HCT116 (cell line): ENCODE measurements at regions not wholly inside any gene's neighbourhood (a gene's known extent, or its start where the extent isn't known, plus 50 kb on each side); places are given as distances from the start of the nearest gene placed in this dataset.

Source experiments
- ATAC-seq: fragments of 200-7000 bp; cut with Tn5 transposase; 2 replicates; pipeline ENCODE4 v1.9.1; 2020; ENCODE audit warnings: mild to moderate bottlenecking, moderate library complexity
- BruUV-seq: library from RNA; stranded (reverse); fragments of 400-500 nt; replicated peaks from 2 replicates; lab custom pipeline; 2021; lab: Mats Ljungman, UMichigan
- CTCF ChIA-PET: fragments of 300-600 bp; sonication (Branson Sonifier 250); formaldehyde crosslinking; loops from one replicate; lab custom pipeline; 2021; ENCODE audit warnings: antibody characterized with exemption; lab: Charles Lee
- POLR2A ChIA-PET: fragments of 300-600, 350-600 bp; sonication (Branson Sonifier 250); formaldehyde crosslinking; loops from one replicate; lab custom pipeline; 2021; ENCODE audit warnings: antibody characterized with exemption; lab: Charles Lee
- RAD21 ChIA-PET, 2 experiments: fragments of 300-600 bp; sonication (Branson Sonifier 250); formaldehyde crosslinking; loops; one replicate each; lab custom pipeline; 2023; ENCODE audit warnings: low total read pairs in 2 of 2; ENCODE audit not compliant: uncharacterized antibody in 2 of 2, unreplicated experiment in 2 of 2, low non-redundant PET in 1 of 2; lab: Charles Lee
- DNase-seq: peaks from one replicate; pipeline ENCODE4 v3.0.0-alpha.2; 2010; ENCODE audit warnings: low read depth, low spot score
- H2AFZ ChIP-seq: fragments of 200-600 bp; shearing (Covaris generic), sonication (generic); 2 replicates; pipeline ENCODE4 v1.6.1; 2017; ENCODE audit warnings: low read depth, mixed run types, mixed read lengths, antibody characterized with exemption, low read length; ENCODE audit not compliant: poor library complexity, severe bottlenecking
- H3K27ac ChIP-seq: 2 replicates; pipeline ENCODE4 v1.5.1; 2012; ENCODE audit warnings: low read depth, low read length
- H3K27me3 ChIP-seq: fragments of 200-600 bp; sonication (generic); 2 replicates; pipeline ENCODE4 v1.6.1; 2016; ENCODE audit warnings: mixed run types, low read length, mixed read lengths; ENCODE audit not compliant: insufficient read depth
- H3K36me3 ChIP-seq, 2 experiments: fragments of 200-500 bp in 1 of 2; fragments of 200-600 bp in 1 of 2; sonication (Bioruptor generic) in 1 of 2; sonication (generic) in 1 of 2; 2 replicates each; pipeline versions ENCODE4 v1.5.1 to v1.6.1; 2014 to 2016; ENCODE audit warnings: low read length in 2 of 2, inconsistent platforms in 1 of 2, mixed read lengths in 1 of 2, mixed run types in 1 of 2; ENCODE audit not compliant: insufficient read depth in 2 of 2, control insufficient read depth in 1 of 2
- H3K4me1 ChIP-seq, 2 experiments: fragments of 200-600 bp in 1 of 2; sonication (generic) in 1 of 2; 2 replicates each; pipeline versions ENCODE4 v1.5.1 to v1.6.1; 2012 to 2017; ENCODE audit warnings: low read length in 2 of 2, inconsistent platforms in 1 of 2, mild to moderate bottlenecking in 1 of 2, mixed read lengths in 1 of 2, mixed run types in 1 of 2, moderate library complexity in 1 of 2; ENCODE audit not compliant: insufficient read depth in 2 of 2, control insufficient read depth in 1 of 2
- H3K4me2 ChIP-seq: fragments of 200-600 bp; sonication (generic); 2 replicates; pipeline ENCODE4 v1.6.1; 2017; ENCODE audit warnings: mixed run types, low read length, mixed read lengths
- H3K4me3 ChIP-seq, 2 experiments: fragments of 200-600 bp in 1 of 2; sonication (generic) in 1 of 2; replicated peaks in 1 of 2; 2 replicates each; pipeline ENCODE4 v1.5.1; 2011 to 2016; ENCODE audit warnings: low read length in 2 of 2, control low read depth in 1 of 2, low read depth in 1 of 2, mild to moderate bottlenecking in 1 of 2, mixed read lengths in 1 of 2, mixed run types in 1 of 2
- H3K79me2 ChIP-seq: fragments of 200-600 bp; sonication (generic); 2 replicates; pipeline ENCODE4 v1.6.1; 2017; ENCODE audit warnings: mild to moderate bottlenecking, mixed run types, low read length, moderate library complexity, mixed read lengths; ENCODE audit not compliant: insufficient read depth
- H3K9ac ChIP-seq: fragments of 200-600 bp; sonication (generic); 2 replicates; pipeline ENCODE4 v1.6.1; 2016; ENCODE audit warnings: low read length, mixed read lengths
- H3K9me2 ChIP-seq: fragments of 200-600 bp; sonication (generic), shearing (Covaris generic); 2 replicates; pipeline ENCODE4 v1.6.1; 2017; ENCODE audit warnings: mixed run types, mild to moderate bottlenecking, moderate library complexity; ENCODE audit not compliant: insufficient read depth
- H3K9me3 ChIP-seq, 2 experiments: fragments of 200-500 bp in 1 of 2; fragments of 200-600 bp in 1 of 2; sonication (Bioruptor generic) in 1 of 2; sonication (generic) in 1 of 2; 2 replicates each; pipeline ENCODE4 v1.6.1; 2014 to 2017; ENCODE audit warnings: low read length in 2 of 2, mixed read lengths in 2 of 2, inconsistent platforms in 1 of 2, low read depth in 1 of 2, mild to moderate bottlenecking in 1 of 2, mixed run types in 1 of 2, moderate library complexity in 1 of 2; ENCODE audit not compliant: control insufficient read depth in 1 of 2, insufficient read depth in 1 of 2
- H4K20me1 ChIP-seq: fragments of 200-600 bp; sonication (generic), shearing (Covaris generic); 2 replicates; pipeline ENCODE4 v1.6.1; 2017; ENCODE audit warnings: mixed run types, mild to moderate bottlenecking, moderate library complexity; ENCODE audit not compliant: insufficient read depth
- ATF3 ChIP-seq: IDR thresholded peaks from 2 replicates; pipeline ENCODE4 v1.6.1; 2012
- CBX3 ChIP-seq: IDR thresholded peaks from 2 replicates; pipeline ENCODE4 v1.6.1; 2012; ENCODE audit warnings: low read depth
- CTCF ChIP-seq, 3 experiments: fragments of 200-600 bp in 1 of 3; sonication (generic) in 1 of 3; IDR thresholded peaks in 2 of 3; conservative IDR thresholded peaks in 1 of 3; 2 replicates each; pipeline ENCODE4 v1.5.1; 2012 to 2017; ENCODE audit warnings: low read depth in 2 of 3, low read length in 2 of 3, antibody characterized with exemption in 1 of 3, borderline replicate concordance in 1 of 3, control low read depth in 1 of 3, mild to moderate bottlenecking in 1 of 3, mixed read lengths in 1 of 3, mixed run types in 1 of 3, moderate library complexity in 1 of 3; ENCODE audit not compliant: insufficient read depth in 1 of 3
- EGR1 ChIP-seq: IDR thresholded peaks from 2 replicates; pipeline ENCODE4 v1.6.1; 2012; ENCODE audit warnings: low read depth
- ELF1 ChIP-seq: IDR thresholded peaks from 2 replicates; pipeline ENCODE4 v1.6.1; 2012; ENCODE audit warnings: low read depth, borderline replicate concordance
- EZH2phosphoT487 ChIP-seq: fragments of 200-600 bp; IDR thresholded peaks from 2 replicates; pipeline ENCODE4 v1.6.1; 2018; ENCODE audit warnings: antibody characterized with exemption, borderline replicate concordance
- FOSL1 ChIP-seq: IDR thresholded peaks from 2 replicates; pipeline ENCODE4 v1.6.1; 2012; ENCODE audit warnings: low read depth
- JUND ChIP-seq: IDR thresholded peaks from 2 replicates; pipeline ENCODE4 v1.6.1; 2012
- POLR2A ChIP-seq: IDR thresholded peaks from 2 replicates; pipeline ENCODE4 v1.7.0; 2011; ENCODE audit warnings: borderline replicate concordance; ENCODE audit not compliant: insufficient read depth, insufficient read length; ENCODE audit errors: extremely low read depth
- POLR2AphosphoS5 ChIP-seq: IDR thresholded peaks from 2 replicates; pipeline ENCODE4 v1.6.1; 2011; ENCODE audit warnings: mild to moderate bottlenecking, low read depth, low read length, moderate library complexity
- REST ChIP-seq: IDR thresholded peaks from 2 replicates; pipeline ENCODE4 v1.6.1; 2012; ENCODE audit warnings: low read depth
- SIN3A ChIP-seq: IDR thresholded peaks from 2 replicates; pipeline ENCODE4 v1.6.1; 2012; ENCODE audit warnings: low read depth
- SRF ChIP-seq: IDR thresholded peaks from 2 replicates; pipeline ENCODE4 v1.6.1; 2012; ENCODE audit warnings: low read depth
- YY1 ChIP-seq: IDR thresholded peaks from 2 replicates; pipeline ENCODE4 v1.6.1; 2011; ENCODE audit warnings: low read length, low read depth, moderate library complexity, mild to moderate bottlenecking; ENCODE audit not compliant: insufficient replicate concordance; ENCODE audit errors: extremely low read depth
- ZNF274 ChIP-seq: fragments of 200-500 bp; sonication (Bioruptor generic); IDR thresholded peaks from 2 replicates; pipeline ENCODE4 v1.6.1; 2014; ENCODE audit warnings: mild to moderate bottlenecking, low read depth, low read length, inconsistent platforms
- intact Hi-C: fragments of 100-400 bp; cut with micrococcal nuclease; formaldehyde crosslinking; loops from 2 replicates; pipeline ENCODE4 v1.10.0; 2022

GRCh38 chr14:97206916-97207315 is 409.7 kb downstream of the VRK1 start:
- no peak overlapping the region for H2AFZ ChIP-seq
- no peaks in the 10 kb centered on the region for H4K20me1 ChIP-seq
- no peaks in the 10 kb centered on the region for H3K4me1 ChIP-seq
- H3K4me3 ChIP-seq, result no peak overlapping the region
- intact Hi-C loops, result no loop called here
- ChIA-PET POLR2A (no interaction called here), RAD21 (no interaction called here), CTCF (no interaction called here)
- no peak overlapping the region for H3K27ac ChIP-seq
- ATAC-seq (no peak), DNase-seq (no peak)
- H3K79me2 ChIP-seq, result no peaks in the 10 kb centered on the region
- no TSS peak for BruUV-seq
- H3K36me3 ChIP-seq, result no peaks in the 10 kb centered on the region
- H3K9ac ChIP-seq, result no peak overlapping the region
- no peaks in the 10 kb centered on the region for H3K27me3 ChIP-seq
- no peak for TF ChIP-seq YY1
- TF ChIP-seq ELF1, result no peak
- TF ChIP-seq FOSL1, result no peak
- TF ChIP-seq JUND, result no peak
- no peak for TF ChIP-seq POLR2A
- no peak for TF ChIP-seq CTCF (IDR thresholded peaks at IDR 0.05 in 2 of 3, conservative IDR thresholded peaks at IDR 0.05 in 1 of 3; ENCODE audit: borderline replicate concordance in 1 of 3, insufficient read depth in 1 of 3, low read depth in 2 of 3, low read length in 2 of 3)
- TF ChIP-seq POLR2AphosphoS5, result no peak
- no peak for TF ChIP-seq SIN3A
- no peak for TF ChIP-seq EZH2phosphoT487
- no peak for TF ChIP-seq CBX3
- TF ChIP-seq REST, result no peak
- no peak for TF ChIP-seq ZNF274
- TF ChIP-seq EGR1, result no peak
- no peak for TF ChIP-seq ATF3
- TF ChIP-seq SRF, result no peak
- H3K9me2 ChIP-seq, result no peaks in the 10 kb centered on the region
- H3K4me2 ChIP-seq, result no peak overlapping the region
- no peaks in the 10 kb centered on the region for H3K9me3 ChIP-seq
